HL-60/S4 treated with phorbol 12-myristate 13-acetate at 8.2 ng/mL for 4 days and 3 days (cell line): ENCODE measurements at regions not wholly inside any gene's neighbourhood (a gene's known extent, or its start where the extent isn't known, plus 50 kb on each side); places are given as distances from the start of the nearest gene placed in this dataset.

ENCODE experiments used
- in situ Hi-C: fragments of 300-500 bp; cut with MboI; formaldehyde crosslinking; loops from 2 replicates; pipeline ENCODE4 v1.15.0; 2022; ENCODE audit warnings: low sequenced_read_pairs

DNA sequence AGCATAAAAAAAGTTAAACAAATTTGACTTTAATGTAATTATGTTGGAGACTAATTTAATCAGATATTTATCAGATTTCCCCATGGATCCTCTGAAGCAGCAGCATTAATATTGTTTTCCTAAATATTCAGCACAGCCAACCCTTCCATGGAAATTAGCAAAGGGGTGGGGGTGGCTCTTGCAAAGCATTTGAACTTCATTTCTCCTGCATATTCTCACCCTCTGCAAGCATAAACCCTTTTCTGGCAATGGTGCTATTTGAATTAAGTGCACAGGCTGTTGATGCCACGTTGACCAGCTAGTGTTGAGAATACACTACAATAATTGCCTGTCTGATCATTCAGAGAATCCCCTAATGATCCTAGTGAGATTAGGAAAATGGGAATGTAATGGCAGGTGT is 488.1 kb upstream of the KLF12 start:
- in situ Hi-C loops = no loop called here

- in situ Hi-C loops = no loop called here
Observed at GRCh38 chr13:74620711-74621110, 486.5 kb upstream of the KLF12 start.

DNA sequence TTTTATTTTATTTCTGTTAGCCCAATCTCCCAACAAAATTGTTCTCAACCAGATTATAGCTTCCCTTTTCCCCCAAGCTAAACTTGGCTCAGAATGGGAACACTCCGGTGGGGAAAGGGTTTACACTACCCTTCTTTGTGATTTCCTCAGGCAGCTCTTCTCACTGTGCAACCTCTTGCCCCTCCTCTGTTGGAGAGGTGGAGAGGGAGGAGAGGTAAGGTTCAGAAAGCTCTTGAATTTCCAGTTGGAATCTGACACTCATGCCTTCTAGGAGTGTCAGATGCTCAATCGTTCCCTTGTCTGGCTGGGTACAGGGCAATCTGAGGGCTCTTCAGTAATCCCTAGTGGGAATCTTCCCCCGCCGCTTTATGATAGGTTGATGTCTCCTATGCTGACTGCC is 486.1 kb upstream of the KLF12 start:
- in situ Hi-C loops = no loop called here

GRCh38 chr13:74597526-74597925 is 463.3 kb upstream of the KLF12 start:
- in situ Hi-C loops = no loop called here

DNA sequence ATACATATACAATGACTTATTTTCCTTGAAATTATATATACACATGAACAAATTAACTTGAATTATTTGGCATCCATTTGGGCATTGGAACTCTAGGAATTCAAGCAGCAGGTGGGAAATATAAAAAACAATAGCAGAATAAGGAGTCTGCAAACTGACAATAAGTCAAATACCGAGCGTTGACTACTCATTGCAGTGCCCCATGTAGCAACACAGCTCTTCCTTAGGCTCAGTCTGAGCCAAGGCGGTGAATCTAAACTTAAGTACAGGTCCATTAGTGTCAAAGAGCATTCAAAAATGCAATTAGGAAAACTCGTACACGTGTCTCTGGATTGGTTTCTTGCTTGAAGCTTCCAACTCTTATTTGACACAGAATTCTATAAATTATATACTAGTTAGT is 462.5 kb upstream of the KLF12 start:
- in situ Hi-C loops = no loop called here

GRCh38 chr13:74593688-74594087 is 459.5 kb upstream of the KLF12 start:
- in situ Hi-C loops = no loop called here

GRCh38 chr13:74586847-74587246 is 452.6 kb upstream of the KLF12 start:
- in situ Hi-C loops = no loop called here

GRCh38 chr13:74576420-74576819 is 442.2 kb upstream of the KLF12 start:
- in situ Hi-C loops = no loop called here

DNA sequence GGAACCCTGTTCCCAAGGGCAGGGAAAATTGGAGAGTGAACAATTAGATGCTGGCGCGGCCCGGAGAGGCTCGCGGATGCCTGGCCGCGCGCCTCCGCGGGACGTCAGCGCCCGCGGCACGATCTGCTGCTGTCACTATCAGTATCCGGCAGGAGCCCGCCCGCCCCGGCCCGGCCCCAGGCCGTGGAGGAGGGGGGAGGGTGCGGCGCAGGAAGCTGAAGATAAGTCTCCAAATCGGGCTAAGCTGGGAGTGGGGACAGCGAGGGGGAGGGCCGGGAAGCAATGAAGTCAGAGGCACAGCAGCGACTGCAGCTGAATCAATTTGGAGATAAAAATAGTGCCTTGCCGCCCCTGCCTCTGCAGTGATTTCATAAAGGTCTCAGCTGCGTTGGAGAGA is 441.5 kb upstream of the KLF12 start:
- in situ Hi-C loops = no loop called here

- in situ Hi-C loops = no loop called here
Observed at GRCh38 chr13:74574964-74575728, 440.9 kb upstream of the KLF12 start.

- in situ Hi-C loops = no loop called here
Observed at GRCh38 chr13:74573654-74574053, 439.4 kb upstream of the KLF12 start.

DNA sequence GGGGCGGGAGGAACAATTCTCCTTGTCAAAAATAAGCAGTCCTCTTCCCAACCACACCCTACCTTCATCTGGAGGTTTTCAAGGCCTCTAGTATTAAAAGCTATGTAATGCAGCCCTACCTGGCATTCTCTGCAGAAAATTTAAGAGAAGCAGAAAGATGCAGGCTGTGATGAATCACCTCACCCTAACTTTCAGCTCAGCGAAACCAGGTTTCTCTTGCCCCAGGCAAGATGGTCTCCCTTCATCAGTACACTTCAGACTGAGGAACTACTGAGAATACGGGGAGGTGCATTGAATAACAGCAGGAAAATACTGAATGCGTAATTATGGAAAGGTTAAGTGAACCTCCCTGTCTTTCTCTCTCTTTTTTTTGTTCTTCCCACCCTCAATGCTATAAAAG is 437.6 kb upstream of the KLF12 start:
- in situ Hi-C loops = no loop called here

DNA sequence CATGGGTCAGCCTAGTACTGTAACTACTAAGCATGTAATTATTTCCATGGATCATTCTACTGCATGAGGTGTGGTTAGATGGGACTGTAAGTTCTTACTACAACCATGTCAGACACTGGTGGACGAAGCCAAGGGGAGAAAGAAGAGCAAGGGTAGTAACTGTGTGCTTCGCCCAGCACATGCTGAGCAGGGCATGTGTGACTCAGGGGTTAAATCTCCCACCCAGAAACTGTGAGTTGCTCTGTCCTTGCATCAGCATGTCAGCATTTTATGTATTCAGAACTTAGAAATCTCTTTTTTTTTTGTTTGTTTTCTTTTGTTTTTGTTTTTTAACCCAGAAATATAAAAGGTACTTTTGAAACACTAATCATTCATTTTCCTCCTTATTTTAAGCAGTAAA is 436.6 kb upstream of the KLF12 start:
- in situ Hi-C loops = no loop called here

DNA sequence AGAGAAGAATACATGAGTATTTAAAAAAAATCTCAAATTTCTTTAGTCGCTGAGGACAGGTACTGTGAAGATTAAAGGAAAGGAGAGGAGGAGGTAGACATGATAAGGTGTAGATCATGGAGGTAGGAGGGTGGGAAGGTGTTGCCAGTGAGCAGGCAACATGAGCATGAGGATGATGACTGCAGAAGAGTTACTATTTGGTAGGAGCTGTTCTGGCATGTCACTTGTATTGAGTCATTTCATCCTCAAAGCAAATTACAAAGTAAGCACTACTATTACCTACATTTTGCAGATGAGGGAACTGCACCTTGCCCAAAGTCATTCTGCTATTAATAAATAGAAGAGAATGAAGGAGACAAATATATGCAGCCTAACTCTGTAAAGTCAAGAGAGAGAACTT is 435.8 kb upstream of the KLF12 start:
- in situ Hi-C loops = no loop called here

GRCh38 chr13:74569251-74569650 is 435.0 kb upstream of the KLF12 start:
- in situ Hi-C loops = no loop called here

GRCh38 chr13:74567485-74567884 is 433.3 kb upstream of the KLF12 start:
- in situ Hi-C loops = no loop called here

GRCh38 chr13:74562381-74562780 is 428.2 kb upstream of the KLF12 start:
- in situ Hi-C loops = no loop called here

- in situ Hi-C loops = no loop called here
Observed at GRCh38 chr13:74561155-74561554, 427.0 kb upstream of the KLF12 start.

DNA sequence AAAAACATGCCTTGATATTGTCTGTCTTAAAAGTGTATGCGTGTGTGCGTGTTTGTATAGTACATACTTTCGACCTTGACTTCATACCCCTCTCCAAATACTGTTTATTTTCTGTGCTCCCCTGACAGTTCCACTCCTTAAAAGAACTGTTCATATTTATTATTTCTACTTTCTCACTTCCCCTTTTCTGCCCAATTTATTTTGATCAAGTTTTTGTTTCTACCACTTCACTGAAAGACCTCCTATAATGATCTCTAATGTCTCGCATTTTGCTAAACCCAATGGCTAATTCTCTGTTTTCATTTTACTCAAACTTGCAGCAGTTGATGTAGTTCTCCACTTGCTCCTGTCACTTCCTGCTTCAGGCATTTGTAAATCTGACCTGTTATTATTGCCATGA is 426.1 kb upstream of the KLF12 start:
- in situ Hi-C loops = no loop called here

DNA sequence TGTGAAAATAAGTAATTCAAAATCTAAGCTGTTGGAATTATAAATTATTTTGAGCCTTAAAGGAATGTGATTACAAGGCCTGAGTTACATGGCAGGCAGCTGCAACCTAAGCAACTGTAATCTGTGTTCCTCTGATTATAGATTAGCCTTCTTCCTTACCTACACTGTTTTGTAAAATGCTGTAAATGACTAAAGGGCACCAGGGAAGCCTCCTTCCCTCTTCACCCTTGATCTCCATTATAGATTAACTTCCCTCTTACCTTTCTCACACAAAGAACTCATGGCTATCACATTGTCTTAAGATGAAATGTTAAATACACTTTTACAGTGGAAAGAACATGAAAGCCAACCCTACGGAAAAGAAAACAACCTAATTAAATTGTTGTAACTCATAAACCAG is 423.7 kb upstream of the KLF12 start:
- in situ Hi-C loops = no loop called here

- in situ Hi-C loops = no loop called here
Observed at GRCh38 chr13:74555651-74556420, 421.6 kb upstream of the KLF12 start.

DNA sequence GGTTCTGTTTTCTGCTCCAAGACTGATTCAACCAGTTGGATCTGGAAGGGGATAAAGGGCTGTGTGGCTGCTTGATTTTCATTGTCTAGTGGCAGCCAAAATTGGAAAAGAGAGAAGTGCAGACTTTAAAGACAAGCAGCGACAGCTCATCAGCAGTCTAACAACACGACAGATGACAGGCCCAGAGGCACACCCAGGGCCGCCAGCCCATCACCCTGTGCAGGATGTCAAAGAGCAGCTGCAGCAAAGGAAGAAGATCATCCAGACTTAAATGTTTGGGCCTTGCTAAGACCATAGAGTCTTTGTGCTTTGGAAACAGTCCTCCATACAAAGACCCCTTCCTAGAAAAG is 421.0 kb upstream of the KLF12 start:
- in situ Hi-C loops = no loop called here
